ENCODE measurements at regions not wholly inside any gene's neighbourhood (a gene's known extent, or its start where the extent isn't known, plus 50 kb on each side); places are given as distances from the start of the nearest gene placed in this dataset.

DNA sequence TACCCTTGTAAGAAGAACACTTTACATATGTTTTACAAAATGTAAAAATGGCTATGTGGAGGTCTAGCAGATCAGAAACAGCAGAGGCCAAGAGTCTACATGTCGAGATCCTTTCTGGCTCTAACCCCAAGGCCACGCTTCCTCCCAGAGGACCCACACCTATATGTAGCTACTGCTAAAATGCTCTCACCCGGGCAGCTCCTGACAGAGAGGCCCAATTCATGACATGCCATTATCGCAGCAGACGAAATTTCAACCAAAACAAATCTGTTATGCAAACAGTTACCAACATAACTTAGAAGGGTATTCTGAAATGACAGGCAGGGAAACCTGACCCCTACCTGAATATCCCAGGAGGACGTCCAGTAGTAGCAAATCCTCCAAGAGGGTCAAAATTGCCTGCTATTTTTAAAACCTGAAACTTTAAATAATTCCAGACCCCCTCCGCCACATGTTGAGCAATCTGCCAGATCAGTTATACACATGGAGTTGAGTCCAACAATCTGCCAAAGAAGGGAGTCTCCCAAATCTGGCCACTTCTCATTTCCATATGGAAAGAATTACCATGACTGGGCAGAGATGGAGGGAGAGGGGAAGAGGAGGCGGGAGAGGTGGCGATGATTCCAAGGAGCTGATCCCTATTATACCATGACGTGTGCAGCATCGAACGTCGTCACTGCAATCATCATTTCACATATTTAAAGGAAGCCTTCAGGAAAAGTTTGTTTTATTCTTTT, 192.9 kb upstream of the TBL1X start:
- TF ChIP-seq, protein P1, sequence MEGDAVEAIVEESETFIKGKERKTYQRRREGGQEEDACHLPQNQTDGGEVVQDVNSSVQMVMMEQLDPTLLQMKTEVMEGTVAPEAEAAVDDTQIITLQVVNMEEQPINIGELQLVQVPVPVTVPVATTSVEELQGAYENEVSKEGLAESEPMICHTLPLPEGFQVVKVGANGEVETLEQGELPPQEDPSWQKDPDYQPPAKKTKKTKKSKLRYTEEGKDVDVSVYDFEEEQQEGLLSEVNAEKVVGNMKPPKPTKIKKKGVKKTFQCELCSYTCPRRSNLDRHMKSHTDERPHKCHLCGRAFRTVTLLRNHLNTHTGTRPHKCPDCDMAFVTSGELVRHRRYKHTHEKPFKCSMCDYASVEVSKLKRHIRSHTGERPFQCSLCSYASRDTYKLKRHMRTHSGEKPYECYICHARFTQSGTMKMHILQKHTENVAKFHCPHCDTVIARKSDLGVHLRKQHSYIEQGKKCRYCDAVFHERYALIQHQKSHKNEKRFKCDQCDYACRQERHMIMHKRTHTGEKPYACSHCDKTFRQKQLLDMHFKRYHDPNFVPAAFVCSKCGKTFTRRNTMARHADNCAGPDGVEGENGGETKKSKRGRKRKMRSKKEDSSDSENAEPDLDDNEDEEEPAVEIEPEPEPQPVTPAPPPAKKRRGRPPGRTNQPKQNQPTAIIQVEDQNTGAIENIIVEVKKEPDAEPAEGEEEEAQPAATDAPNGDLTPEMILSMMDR (IDR thresholded peaks at IDR 0.05; ENCODE audit: poor library complexity, severe bottlenecking): no peak
- TF ChIP-seq POLR2AphosphoS5 (IDR thresholded peaks at IDR 0.05) (no peak), TAF1 (IDR thresholded peaks at IDR 0.05; ENCODE audit: low read depth) (no peak), EZH2 (IDR thresholded peaks at IDR 0.05; ENCODE audit: borderline replicate concordance, insufficient read depth, low read length, poor library complexity, severe bottlenecking) (no peak), EP300 (conservative IDR thresholded peaks at IDR 0.05; ENCODE audit: poor library complexity, severe bottlenecking) (no peak)
- TF ChIP-seq, protein P2, sequence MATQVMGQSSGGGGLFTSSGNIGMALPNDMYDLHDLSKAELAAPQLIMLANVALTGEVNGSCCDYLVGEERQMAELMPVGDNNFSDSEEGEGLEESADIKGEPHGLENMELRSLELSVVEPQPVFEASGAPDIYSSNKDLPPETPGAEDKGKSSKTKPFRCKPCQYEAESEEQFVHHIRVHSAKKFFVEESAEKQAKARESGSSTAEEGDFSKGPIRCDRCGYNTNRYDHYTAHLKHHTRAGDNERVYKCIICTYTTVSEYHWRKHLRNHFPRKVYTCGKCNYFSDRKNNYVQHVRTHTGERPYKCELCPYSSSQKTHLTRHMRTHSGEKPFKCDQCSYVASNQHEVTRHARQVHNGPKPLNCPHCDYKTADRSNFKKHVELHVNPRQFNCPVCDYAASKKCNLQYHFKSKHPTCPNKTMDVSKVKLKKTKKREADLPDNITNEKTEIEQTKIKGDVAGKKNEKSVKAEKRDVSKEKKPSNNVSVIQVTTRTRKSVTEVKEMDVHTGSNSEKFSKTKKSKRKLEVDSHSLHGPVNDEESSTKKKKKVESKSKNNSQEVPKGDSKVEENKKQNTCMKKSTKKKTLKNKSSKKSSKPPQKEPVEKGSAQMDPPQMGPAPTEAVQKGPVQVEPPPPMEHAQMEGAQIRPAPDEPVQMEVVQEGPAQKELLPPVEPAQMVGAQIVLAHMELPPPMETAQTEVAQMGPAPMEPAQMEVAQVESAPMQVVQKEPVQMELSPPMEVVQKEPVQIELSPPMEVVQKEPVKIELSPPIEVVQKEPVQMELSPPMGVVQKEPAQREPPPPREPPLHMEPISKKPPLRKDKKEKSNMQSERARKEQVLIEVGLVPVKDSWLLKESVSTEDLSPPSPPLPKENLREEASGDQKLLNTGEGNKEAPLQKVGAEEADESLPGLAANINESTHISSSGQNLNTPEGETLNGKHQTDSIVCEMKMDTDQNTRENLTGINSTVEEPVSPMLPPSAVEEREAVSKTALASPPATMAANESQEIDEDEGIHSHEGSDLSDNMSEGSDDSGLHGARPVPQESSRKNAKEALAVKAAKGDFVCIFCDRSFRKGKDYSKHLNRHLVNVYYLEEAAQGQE (IDR thresholded peaks at IDR 0.05; ENCODE audit: borderline replicate concordance): no peak
